Dedifferentiated amniotic fluid mesenchymal stem cell (primary cell): ENCODE measurements at regions not wholly inside any gene's neighbourhood (a gene's known extent, or its start where the extent isn't known, plus 50 kb on each side); places are given as distances from the start of the nearest gene placed in this dataset.
"Not testable (repeated sequence)": the region's sequence is repeated elsewhere in the genome, so short reads cannot be mapped to it uniquely, and the experiment has no call there.

Experiments used
- DNase-seq: peaks from one replicate; pipeline ENCODE4 v3.0.0-alpha.2; 2016; ENCODE audit errors: extremely low spot score

DNA sequence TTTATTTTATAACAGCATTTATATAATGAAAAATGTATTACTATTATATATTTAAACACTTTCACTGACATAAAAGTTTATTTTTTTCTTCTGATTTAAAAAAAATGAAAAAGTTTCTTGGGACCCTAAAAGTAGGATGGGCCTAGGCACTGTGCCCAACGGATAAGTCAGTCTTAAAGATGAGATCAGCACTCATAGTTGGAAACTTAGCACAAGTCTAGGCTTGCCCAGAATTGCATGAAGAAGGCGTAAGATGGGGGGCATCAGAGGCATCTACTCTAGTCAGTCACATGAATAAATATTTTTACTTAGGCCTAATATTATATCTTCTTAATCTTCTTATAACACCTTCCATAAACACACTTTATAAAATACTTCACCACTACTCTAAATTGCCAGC is 306.7 kb upstream of the GRID2 start:
- no peak for DNase-seq

- no peak for DNase-seq
Observed at GRCh38 chr4:92012899-92013867, 290.6 kb upstream of the GRID2 start.

DNA sequence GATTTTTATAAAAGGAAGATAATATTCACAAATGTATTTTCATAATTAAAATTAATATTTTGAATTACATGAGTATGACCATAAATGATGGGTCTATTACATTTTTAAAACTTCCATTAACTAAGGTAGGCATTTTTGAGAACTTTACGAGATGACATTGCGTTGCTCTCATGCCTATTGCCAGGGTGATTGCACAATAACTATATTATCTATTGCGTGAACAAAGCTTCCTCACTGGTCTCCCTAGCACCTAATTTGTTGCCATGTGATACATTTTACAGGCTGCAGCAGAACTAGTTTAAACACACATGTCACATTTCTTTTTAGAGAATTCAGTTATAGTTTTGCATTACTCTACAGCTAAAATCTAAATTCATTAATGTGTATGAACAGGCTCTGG is 289.7 kb upstream of the GRID2 start:
- DNase-seq, result no peak

GRCh38 chr4:92021203-92021602 is 282.6 kb upstream of the GRID2 start:
- no peak for DNase-seq

- no peak for DNase-seq
Observed at GRCh38 chr4:92021788-92022187, 282.0 kb upstream of the GRID2 start.

DNA sequence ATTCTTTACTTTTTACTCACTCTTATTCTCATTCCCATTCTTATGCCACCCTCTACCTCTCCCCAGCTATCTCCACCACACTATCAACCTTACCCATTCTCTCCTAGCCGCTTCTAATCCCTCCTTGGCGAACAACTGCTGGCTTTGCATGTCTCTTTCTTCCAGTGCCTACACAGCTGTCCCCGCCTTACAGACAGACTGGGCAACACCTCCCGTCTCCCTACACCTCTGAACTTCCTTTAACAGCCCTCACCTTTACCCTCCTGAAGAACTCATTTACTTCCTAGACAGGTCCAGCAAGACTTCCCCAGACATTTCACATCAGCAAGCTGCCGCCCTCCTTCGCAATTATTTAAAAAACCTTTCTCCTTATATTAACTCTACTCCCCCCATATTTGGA is 274.9 kb upstream of the GRID2 start:
- DNase-seq, result not testable (repeated sequence)

DNA sequence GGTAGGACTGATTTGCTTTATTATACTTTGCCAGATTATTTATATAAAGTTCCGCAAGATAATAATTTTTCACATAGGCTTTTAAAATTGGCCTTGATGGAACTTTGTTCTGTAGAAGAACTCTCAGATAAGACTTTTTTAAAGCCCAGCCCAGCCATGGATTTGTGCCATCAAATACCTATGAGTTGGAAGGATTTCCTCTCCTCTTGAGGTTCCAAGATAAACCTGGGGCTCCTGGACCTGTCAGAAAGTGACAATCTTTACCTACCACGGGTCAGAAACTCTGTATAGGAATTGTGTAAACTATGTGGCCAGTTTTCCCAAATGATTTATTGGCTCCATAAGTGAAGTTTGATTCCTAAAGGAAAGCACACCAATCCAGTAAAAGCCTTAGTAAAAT is 271.9 kb upstream of the GRID2 start:
- no peak for DNase-seq

DNA sequence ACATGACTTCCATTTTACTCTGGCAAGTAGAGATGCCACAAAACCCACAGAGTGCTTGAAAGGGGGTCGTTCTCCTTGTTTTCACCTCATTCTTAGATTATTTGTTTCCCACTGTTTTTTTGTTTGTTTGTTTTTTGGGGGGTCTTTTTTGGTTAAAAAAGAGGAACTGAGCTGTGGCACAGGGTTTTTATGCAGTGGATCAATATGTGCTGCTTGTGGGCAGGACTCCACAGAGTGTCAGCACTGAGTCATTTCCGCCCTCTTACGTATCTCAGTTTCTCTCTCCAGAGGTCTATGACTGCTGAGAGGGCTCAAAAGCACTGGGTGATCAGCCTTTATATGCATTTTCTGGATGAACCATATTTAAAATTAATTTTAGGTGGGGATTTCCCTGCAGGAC is 268.1 kb upstream of the GRID2 start:
- no peak for DNase-seq

DNA sequence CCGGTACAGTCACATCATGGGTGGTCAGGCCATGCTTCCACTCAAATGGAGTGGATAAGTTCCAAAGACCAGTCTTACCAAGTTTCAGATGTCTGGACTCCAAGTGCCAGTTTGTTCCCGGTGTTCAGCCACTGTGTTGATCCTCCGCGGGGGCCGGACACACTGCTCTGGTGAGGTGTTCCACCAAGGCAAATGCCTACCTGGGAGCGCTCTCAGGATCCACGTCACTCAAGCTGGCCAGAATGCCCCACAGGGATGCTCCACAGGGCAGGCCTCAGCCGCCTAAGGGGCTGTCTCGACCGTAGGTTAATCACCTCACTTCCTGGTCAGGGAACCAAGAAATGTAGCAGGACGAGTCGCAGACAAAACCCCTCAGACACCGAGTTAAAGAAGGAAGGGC is 258.0 kb upstream of the GRID2 start:
- no peak for DNase-seq

DNA sequence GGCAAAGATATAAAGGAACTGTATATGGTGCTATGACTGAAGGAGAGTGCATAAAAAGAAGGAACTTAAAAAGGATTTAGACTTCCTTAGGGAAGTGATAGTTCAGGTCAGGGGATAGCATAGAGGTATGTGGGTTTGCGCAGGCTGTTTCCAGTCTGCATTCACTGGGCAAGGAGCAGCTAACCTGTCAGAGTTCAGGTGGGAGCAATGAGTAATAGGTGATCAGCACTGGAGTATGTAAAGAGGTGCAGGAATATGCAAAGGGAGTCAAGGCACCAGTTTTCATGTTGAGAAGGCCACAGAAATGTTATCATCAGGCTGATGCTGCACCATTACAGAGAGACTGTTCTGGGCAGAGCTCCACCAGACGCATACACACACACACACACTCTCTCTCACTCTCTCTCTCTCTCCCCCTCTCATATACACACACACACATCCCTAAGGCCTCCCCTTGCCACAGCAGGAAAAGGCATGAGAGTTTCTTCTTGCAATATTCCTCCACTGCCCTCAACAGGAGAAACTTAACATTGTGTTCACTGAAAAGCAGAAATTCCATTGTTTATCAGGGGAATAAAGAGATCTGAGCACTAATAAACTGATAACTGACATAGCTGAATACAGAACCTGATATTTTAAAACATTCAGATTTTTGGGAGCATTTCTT is 256.4 kb upstream of the GRID2 start:
- no peak for DNase-seq

GRCh38 chr4:92050875-92051274 is 252.9 kb upstream of the GRID2 start:
- DNase-seq, result no peak

- no peak for DNase-seq
Observed at GRCh38 chr4:92059615-92060014, 244.2 kb upstream of the GRID2 start.

DNA sequence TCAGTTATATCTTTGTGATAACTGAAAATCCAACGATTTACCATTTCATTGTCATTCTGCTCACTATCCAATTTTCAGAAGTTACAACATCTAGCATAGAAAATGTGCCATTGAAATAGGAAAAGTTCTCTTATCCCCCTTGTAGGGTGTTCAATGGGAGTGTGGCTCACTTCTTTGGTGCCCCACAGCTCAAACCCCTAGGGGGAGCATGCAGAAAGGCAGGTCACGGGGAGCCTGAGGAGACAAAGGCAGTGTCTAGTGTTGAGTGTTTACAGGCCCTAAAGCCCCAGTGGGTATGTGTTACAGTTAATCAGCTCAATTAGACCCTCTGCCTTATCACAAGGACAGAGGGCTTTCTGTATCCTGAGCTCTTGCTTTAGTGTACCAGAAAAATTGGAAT is 243.4 kb upstream of the GRID2 start:
- no peak for DNase-seq

GRCh38 chr4:92064574-92064973 is 239.2 kb upstream of the GRID2 start:
- DNase-seq, result no peak

DNA sequence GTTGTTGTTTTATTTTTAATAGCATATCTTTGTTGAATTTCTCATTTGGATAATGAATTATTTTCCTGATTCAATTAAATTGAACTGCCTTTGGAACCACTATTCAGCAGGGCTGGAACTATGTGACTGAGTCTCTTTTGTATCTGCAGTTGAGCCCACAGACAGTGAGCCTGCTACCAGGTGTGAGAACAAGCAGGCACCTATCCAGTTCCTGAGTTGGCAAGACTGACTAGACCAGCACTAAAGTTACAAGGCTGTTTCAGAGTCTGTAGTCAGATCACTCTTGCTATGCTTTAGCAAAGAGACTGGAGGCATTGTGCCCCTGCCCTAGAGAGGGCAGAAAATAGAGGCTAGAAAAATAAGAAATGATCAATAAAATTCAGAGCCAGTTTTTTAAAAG is 237.3 kb upstream of the GRID2 start:
- no peak for DNase-seq

DNA sequence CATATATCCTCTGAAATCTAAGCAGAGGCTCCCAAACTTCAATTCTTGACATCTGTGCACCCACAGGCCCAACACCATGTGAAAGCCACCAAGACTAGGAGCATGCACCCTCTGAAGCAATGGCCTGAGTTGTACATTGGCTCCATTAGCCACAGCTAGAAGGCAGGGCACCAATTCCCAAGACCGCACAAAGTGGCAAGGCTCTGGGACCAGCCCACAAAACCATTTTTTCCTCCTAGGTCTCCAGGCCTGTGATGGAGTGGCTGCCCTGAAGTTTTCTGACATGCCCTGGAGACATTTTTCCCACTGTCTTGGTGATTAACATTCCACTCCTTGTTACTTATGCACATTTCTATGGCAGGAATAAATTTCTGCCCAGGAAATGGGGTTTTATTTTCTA is 232.2 kb upstream of the GRID2 start:
- DNase-seq, result no peak

- no peak for DNase-seq
Observed at GRCh38 chr4:92074839-92075238, 228.9 kb upstream of the GRID2 start.

- no peak for DNase-seq
Observed at GRCh38 chr4:92090887-92091286, 212.9 kb upstream of the GRID2 start.

DNA sequence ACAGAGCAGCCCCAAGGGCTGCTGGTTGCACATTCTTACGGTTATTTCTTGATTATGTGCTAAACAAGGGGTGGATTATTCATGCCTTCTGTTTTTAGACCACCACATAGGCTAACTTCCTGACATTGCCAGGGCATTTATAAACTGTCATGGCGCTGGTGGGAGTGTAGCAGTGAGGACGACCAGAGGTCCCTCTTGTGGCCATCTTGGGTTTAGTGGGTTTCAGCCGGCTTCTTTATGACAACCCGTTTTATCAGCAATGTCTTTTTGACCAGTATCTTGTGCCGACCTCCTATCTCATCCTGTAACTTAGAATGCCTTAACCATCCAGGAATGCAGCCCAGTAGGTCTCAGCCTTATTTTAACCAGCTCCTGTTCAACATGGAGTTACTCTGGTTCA is 212.4 kb upstream of the GRID2 start:
- DNase-seq, result no peak

DNA sequence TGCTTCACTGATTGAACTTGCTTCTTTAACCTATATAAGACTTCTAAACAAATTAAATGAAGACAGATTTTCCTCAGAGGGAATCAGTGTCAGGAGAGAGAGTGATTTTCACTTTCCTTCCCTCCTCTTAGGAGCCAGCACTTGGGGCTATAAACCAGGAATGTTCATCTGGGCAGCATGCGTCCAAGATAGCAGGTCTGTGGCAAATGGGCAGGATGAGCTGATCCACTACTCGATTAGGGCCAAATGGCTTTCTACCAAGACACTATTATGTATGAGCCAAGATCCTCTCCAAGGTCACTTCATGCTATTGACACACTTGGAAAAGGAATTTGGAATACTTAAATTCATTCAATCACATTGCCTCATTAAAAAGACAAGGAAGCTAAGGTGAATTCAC is 203.9 kb upstream of the GRID2 start:
- no peak for DNase-seq

- DNase-seq, result no peak
Observed at GRCh38 chr4:92100975-92101374, 202.8 kb upstream of the GRID2 start.

GRCh38 chr4:92101737-92102172 is 202.0 kb upstream of the GRID2 start:
- DNase-seq, result peak; percentile 30

- no peak for DNase-seq
Observed at GRCh38 chr4:92104506-92104905, 199.3 kb upstream of the GRID2 start.
